Epidermal melanocyte (primary cell): ENCODE measurements at regions not wholly inside any gene's neighbourhood (a gene's known extent, or its start where the extent isn't known, plus 50 kb on each side); places are given as distances from the start of the nearest gene placed in this dataset.
"Not testable (repeated sequence)": the region's sequence is repeated elsewhere in the genome, so short reads cannot be mapped to it uniquely, and the experiment has no call there.

ENCODE experiments used
- DNase-seq: peaks from one replicate; pipeline ENCODE4 v3.0.0; 2011; ENCODE audit warnings: low spot score; ENCODE audit not compliant: insufficient read length

- DNase-seq, result no peak
These were observed 50.7 kb upstream of the AP4E1 start for GRCh38 chr15:50857763-50858162.

- no peak for DNase-seq
These were observed 53.6 kb upstream of the AP4E1 start for GRCh38 chr15:50854601-50855490.

- no peak for DNase-seq
These were observed 58.5 kb upstream of the AP4E1 start for GRCh38 chr15:50850003-50850402.

- no peak for DNase-seq
These were observed 60.1 kb upstream of the AP4E1 start for GRCh38 chr15:50848349-50848748.

- not testable (repeated sequence) for DNase-seq
These were observed 63.3 kb upstream of the AP4E1 start for GRCh38 chr15:50845181-50845580.

GRCh38 chr15:50840520-50840919, 68.0 kb upstream of the AP4E1 start:
- no peak for DNase-seq

GRCh38 chr15:50837256-50837770, 71.2 kb upstream of the AP4E1 start:
- no peak for DNase-seq

- DNase-seq, result no peak
These were observed 65.2 kb upstream of the SPPL2A start for GRCh38 chr15:50830477-50831354.

GRCh38 chr15:50828610-50829206, 63.2 kb upstream of the SPPL2A start:
- peak; percentile 25 for DNase-seq

- no peak for DNase-seq
These were observed 60.4 kb upstream of the SPPL2A start for GRCh38 chr15:50825946-50826345.

GRCh38 chr15:50824514-50824913, 59.0 kb upstream of the SPPL2A start:
- DNase-seq, result no peak

GRCh38 chr15:50823281-50823680, 57.8 kb upstream of the SPPL2A start:
- no peak for DNase-seq

GRCh38 chr15:50821476-50821875, 56.0 kb upstream of the SPPL2A start:
- DNase-seq, result no peak

GRCh38 chr15:50820808-50821382, 55.4 kb upstream of the SPPL2A start:
- no peak for DNase-seq

GRCh38 chr15:50819344-50819743, 53.8 kb upstream of the SPPL2A start:
- DNase-seq, result no peak

GRCh38 chr15:50815958-50816590, 50.6 kb upstream of the SPPL2A start:
- no peak for DNase-seq
